Heart right ventricle (tissue), 16 donors: ENCODE measurements at regions not wholly inside any gene's neighbourhood (a gene's known extent, or its start where the extent isn't known, plus 50 kb on each side); places are given as distances from the start of the nearest gene placed in this dataset.

ENCODE experiments used
- ATAC-seq, 8 donors: fragments of 200-7000 bp; cut with Tn5 transposase; one replicate each; pipeline ENCODE4 v1.9.1; 2020; ENCODE audit warnings: mild to moderate bottlenecking in 8 of 8, moderate library complexity in 8 of 8, moderate number of reproducible peaks in 1 of 8
- DNase-seq, 2 donors: peaks; one replicate each; pipeline ENCODE4 v3.0.0-alpha.2; 2020
- H3K27ac ChIP-seq, 10 donors: fragments of 200-600 bp; sonication (generic) in 2 of 10; one replicate each; pipeline versions ENCODE4 v1.5.0 to v1.8.0; 2020 to 2022; ENCODE audit warnings: mild to moderate bottlenecking in 3 of 10
- H3K27me3 ChIP-seq, 7 donors: fragments of 200-600 bp; one replicate each; pipeline ENCODE4 v1.8.0; 2021 to 2022; ENCODE audit warnings: mild to moderate bottlenecking in 2 of 7
- H3K36me3 ChIP-seq, 9 donors: fragments of 200-600 bp; sonication (generic) in 1 of 9; one replicate each; pipeline versions ENCODE4 v1.5.0 to v1.8.0; 2020 to 2022; ENCODE audit warnings: mild to moderate bottlenecking in 2 of 9
- H3K4me1 ChIP-seq, 9 donors: fragments of 200-600 bp; sonication (generic) in 1 of 9; one replicate each; pipeline versions ENCODE4 v1.5.0 to v1.8.0; 2020 to 2022; ENCODE audit warnings: mild to moderate bottlenecking in 4 of 9
- H3K4me3 ChIP-seq, 10 donors: fragments of 200-600 bp; sonication (generic) in 2 of 10; one replicate each; pipeline versions ENCODE4 v1.5.0 to v1.8.0; 2020 to 2022; ENCODE audit warnings: mild to moderate bottlenecking in 7 of 10, moderate library complexity in 2 of 10
- H3K9me3 ChIP-seq, 11 donors: fragments of 200-600 bp in 10 of 11; sonication (generic) in 2 of 11; one replicate each; pipeline versions ENCODE4 v1.5.0 to v1.8.0; 2013 to 2022; ENCODE audit warnings: mild to moderate bottlenecking in 2 of 11, control low read depth in 1 of 11, moderate library complexity in 1 of 11
- CTCF ChIP-seq, 9 donors: fragments of 200-600 bp; sonication (generic) in 2 of 9; IDR thresholded peaks; one replicate each; pipeline versions ENCODE4 v1.5.0 to v1.8.0; 2021 to 2022; ENCODE audit warnings: antibody characterized with exemption in 9 of 9, mild to moderate bottlenecking in 5 of 9, moderate library complexity in 1 of 9
- WGBS, 2 donors: extraction: QIAGEN DNeasy Blood & Tissue Kit; methylation state at CpG; one replicate each; pipeline ENCODE4 v1.1.7; 2013; ENCODE audit warnings: inconsistent platforms in 1 of 2; 5-methylcytosine and 5-hydroxymethylcytosine counted together
- intact Hi-C, 10 donors: fragments of 100-400 bp; cut with DNase I; formaldehyde crosslinking; loops; one replicate each; pipeline versions ENCODE4 v1.11.1 to v1.14.2; 2022
- donor health status: Arrhythmogenic right ventricular cardiomyopathy.
- donor health status: ischemic (EF 13 %, LVEDD 7.1; RV severe dilation, severe dysfunction).
- donor health status: healthy with polysubstance abuse.
- donor health status: DM: no; HTN: yes; CAD: no.
- donor health status: DM: no; HTN: no; CAD: no.
- donor health status: ischemic (EF 25% LVEDD 6.9; RV normal size, moderate dysfunction).
- donor health status: ischemic (EF 25% LVEDD 5.7; RV mildly dilated, moderate dysfunction).
- donor health status: healthy.
- donor health status: DM: yes; HTN: yes; CAD: no.
- donor health status: Ischemic cardiomyopathy.
- donor health status: ischemic (EF 35%, LVEDD 5.7; RV mildly dilated, moderate dysfunction).
- donor health status: nonischemic (EF 11% LVEDD 7.7; RV severe dilation, severe dysfunction).
- donor health status: DM: yes; HTN: yes; CAD: no.
- donor health status: PGD.
- donor health status: ischemic (EF 29% LVEDD 5.4; RV normal size, mild dysfunction).
- donor health status: nonischemic (EF 23%, LVEDD 6.1; RV moderate dilation, normal function).

GRCh38 chr13:111533900-111534683, 213.7 kb downstream of the TEX29 start:
- intact Hi-C loops, result loop anchor here in 3 of 10 donors (5.0 to 10.0 kb wide), 2 partner anchors 908 to 911 kb away; no protein-coding TSS in a partner anchor
- TF ChIP-seq CTCF (IDR thresholded peaks at IDR 0.05), result no peak
- 42 to 48% methylated on average over 10 of the region's 10 CpGs for WGBS, 2 donors

GRCh38 chr13:111534751-111535522, 214.5 kb downstream of the TEX29 start:
- H3K4me1 ChIP-seq, result no peaks in the 10 kb centered on the region
- no peak for DNase-seq
- no peak overlapping the region for H3K27ac ChIP-seq
- peaks cover 0 to 99% (median 95%) of the 10 kb centered on the region in 7 donors for H3K27me3 ChIP-seq
- intact Hi-C loops, result loop anchor here in 3 of 10 donors (5.0 to 10.0 kb wide), 2 partner anchors 907 to 910 kb away; no protein-coding TSS in a partner anchor
- ATAC-seq, result no peak
- TF ChIP-seq CTCF (IDR thresholded peaks at IDR 0.05), result no peak
- H3K36me3 ChIP-seq, result no peaks in the 10 kb centered on the region
- H3K4me3 ChIP-seq, result no peak overlapping the region
- no peaks in the 10 kb centered on the region for H3K9me3 ChIP-seq
- WGBS, 2 donors, result 8% methylated on average over 24 of the region's 24 CpGs

More at GRCh38 chr13:111533900-111534683, 213.7 kb downstream of the TEX29 start:
- no peak overlapping the region for H3K27ac ChIP-seq
- no peak overlapping the region for H3K4me3 ChIP-seq
- H3K36me3 ChIP-seq, result no peaks in the 10 kb centered on the region
- DNase-seq (no peak), ATAC-seq (no peak)
- H3K27me3 ChIP-seq, result peaks cover 0 to 97% (median 93%) of the 10 kb centered on the region in 7 donors
- no peaks in the 10 kb centered on the region for H3K9me3 ChIP-seq
- peaks cover 0 to 4% (median 0%) of the 10 kb centered on the region in 9 donors for H3K4me1 ChIP-seq

- H3K4me1 ChIP-seq, result no peaks in the 10 kb centered on the region
- no peak for DNase-seq
- 50 to 57% methylated on average over 5 of the region's 5 CpGs for WGBS, 2 donors
Observed at GRCh38 chr13:111535523-111535811, 215.0 kb downstream of the TEX29 start.

More at GRCh38 chr13:111535523-111535811, 215.0 kb downstream of the TEX29 start:
- Histone ChIP-seq H3K9me3 (no peaks in the 10 kb centered on the region), H3K4me3 (no peak overlapping the region), H3K27ac (no peak overlapping the region), H3K36me3 (no peaks in the 10 kb centered on the region), H3K27me3 (peaks cover 0 to 99% (median 95%) of the 10 kb centered on the region in 7 donors)
- TF ChIP-seq CTCF (IDR thresholded peaks at IDR 0.05), result no peak
- intact Hi-C loops, result loop anchor here in 1 of 10 donors (10.0 kb wide), 1 partner anchor 909 kb away; no protein-coding TSS in a partner anchor
- ATAC-seq, result no peak
